Activated naive CD4-positive, alpha-beta T cell treated with anti-CD3 and anti-CD28 coated beads, Interleukin-2, amount 50 U/mL, for 24 hours (primary cell): ENCODE measurements at regions not wholly inside any gene's neighbourhood (a gene's known extent, or its start where the extent isn't known, plus 50 kb on each side); places are given as distances from the start of the nearest gene placed in this dataset.

Experiments used
- H3K27ac Mint-ChIP-seq: one replicate; pipeline ENCODE4 v1.8.0; 2021; ENCODE audit warnings: mild to moderate bottlenecking, mixed read lengths
- H3K27me3 Mint-ChIP-seq: one replicate; pipeline ENCODE4 v1.8.0; 2021; ENCODE audit warnings: mixed read lengths
- H3K36me3 Mint-ChIP-seq: one replicate; pipeline ENCODE4 v1.8.0; 2021; ENCODE audit warnings: mixed read lengths
- H3K4me1 Mint-ChIP-seq: one replicate; pipeline ENCODE4 v1.8.0; 2021; ENCODE audit warnings: mixed read lengths
- H3K4me3 Mint-ChIP-seq: one replicate; pipeline ENCODE4 v1.8.0; 2021; ENCODE audit warnings: mild to moderate bottlenecking, mixed read lengths
- H3K9me3 Mint-ChIP-seq: one replicate; pipeline ENCODE4 v1.8.0; 2021; ENCODE audit warnings: mixed read lengths

DNA sequence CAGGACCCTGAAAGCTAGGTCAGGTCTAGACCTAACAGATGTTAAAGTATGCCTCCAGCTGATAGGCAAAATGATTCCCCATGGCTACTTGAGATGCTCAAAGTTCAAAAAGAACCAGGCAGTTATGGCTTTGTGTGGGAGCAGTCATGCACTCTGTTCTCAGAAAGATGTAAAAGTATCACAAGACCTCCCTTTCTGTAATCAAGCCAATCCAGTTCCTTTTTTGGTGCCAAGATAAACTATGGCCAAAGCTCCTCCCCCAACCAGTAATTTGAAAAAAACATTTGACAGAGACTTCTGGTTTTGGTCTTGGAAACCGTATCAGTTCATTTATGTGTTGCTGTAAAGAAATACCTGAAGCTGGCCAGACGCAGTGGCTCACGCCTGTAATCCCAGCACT lies 51.4 kb upstream of the XIST start:
- H3K4me1 Mint-ChIP-seq, result no peaks in the 10 kb centered on the region
- no peak overlapping the region for H3K27ac Mint-ChIP-seq
- H3K9me3 Mint-ChIP-seq, result no peaks in the 10 kb centered on the region
- H3K4me3 Mint-ChIP-seq, result no peak overlapping the region
- no peaks in the 10 kb centered on the region for H3K36me3 Mint-ChIP-seq
- no peaks in the 10 kb centered on the region for H3K27me3 Mint-ChIP-seq
